Hepatocyte (in vitro differentiated cells): ENCODE measurements at regions not wholly inside any gene's neighbourhood (a gene's known extent, or its start where the extent isn't known, plus 50 kb on each side); places are given as distances from the start of the nearest gene placed in this dataset.

Source experiments
- DNase-seq: peaks from one replicate; pipeline ENCODE4 v3.0.0-alpha.2; 2016; ENCODE audit warnings: low spot score
- H2AFZ ChIP-seq: fragments of 200-600 bp; sonication (generic); 2 replicates; pipeline ENCODE4 v1.6.0; 2016; ENCODE audit warnings: antibody characterized with exemption, mild to moderate bottlenecking
- H3K27ac ChIP-seq: fragments of 200-600 bp; sonication (generic); 2 replicates; pipeline ENCODE4 v1.5.1; 2016; ENCODE audit warnings: mild to moderate bottlenecking
- H3K27me3 ChIP-seq: fragments of 200-600 bp; sonication (generic); 2 replicates; pipeline ENCODE4 v1.6.1; 2016
- H3K36me3 ChIP-seq: fragments of 200-600 bp; sonication (generic); replicated peaks from 2 replicates; pipeline ENCODE4 v1.5.1; 2016; ENCODE audit warnings: low read depth; ENCODE audit not compliant: insufficient read depth
- H3K4me1 ChIP-seq: fragments of 200-600 bp; sonication (generic); 2 replicates; pipeline ENCODE4 v1.5.1; 2016; ENCODE audit warnings: mild to moderate bottlenecking, moderate library complexity; ENCODE audit not compliant: insufficient read depth
- H3K4me2 ChIP-seq: fragments of 200-600 bp; sonication (generic); 2 replicates; pipeline ENCODE4 v1.6.0; 2016
- H3K4me3 ChIP-seq: fragments of 200-600 bp; sonication (generic); 2 replicates; pipeline ENCODE4 v1.5.1; 2016; ENCODE audit warnings: mild to moderate bottlenecking
- H3K79me2 ChIP-seq: fragments of 200-600 bp; sonication (generic); 2 replicates; pipeline ENCODE4 v1.6.0; 2017; ENCODE audit warnings: mild to moderate bottlenecking
- H3K9me2 ChIP-seq: fragments of 200-600 bp; sonication (generic); replicated peaks from 2 replicates; pipeline ENCODE4 v1.6.0; 2017; ENCODE audit warnings: mild to moderate bottlenecking; ENCODE audit not compliant: insufficient read depth
- H3K9me3 ChIP-seq: fragments of 200-600 bp; sonication (generic); 2 replicates; pipeline ENCODE4 v1.5.1; 2016; ENCODE audit warnings: low read depth, mild to moderate bottlenecking
- H4K20me1 ChIP-seq: fragments of 200-600 bp; sonication (generic); 2 replicates; pipeline ENCODE4 v1.6.0; 2016; ENCODE audit warnings: mild to moderate bottlenecking; ENCODE audit not compliant: insufficient read depth, poor library complexity, severe bottlenecking
- EZH2 ChIP-seq: fragments of 200-600 bp; sonication (generic); IDR thresholded peaks from 2 replicates; pipeline ENCODE4 v1.6.1; 2016; ENCODE audit warnings: antibody characterized with exemption, mild to moderate bottlenecking, borderline replicate concordance
- EZH2phosphoT487 ChIP-seq: fragments of 200-600 bp; sonication (generic); IDR thresholded peaks from one replicate; pipeline ENCODE4 v1.6.1; 2018; ENCODE audit warnings: antibody characterized with exemption, mild to moderate bottlenecking, low read depth, moderate library complexity; ENCODE audit not compliant: unreplicated experiment, severe bottlenecking
- WGBS: methylation state at CpG from one replicate; pipeline ENCODE4 v1.1.6; 2016; ENCODE audit warnings: low lambda C conversion rate; ENCODE audit errors: missing lambda C conversion rate; 5-methylcytosine and 5-hydroxymethylcytosine counted together
- TF ChIP-seq, protein P1 (sequence below): fragments of 200-600 bp; sonication (generic); IDR thresholded peaks from 2 replicates; pipeline ENCODE4 v1.5.1; 2016; ENCODE audit warnings: antibody characterized with exemption, mild to moderate bottlenecking; ENCODE audit not compliant: poor library complexity

DNA sequence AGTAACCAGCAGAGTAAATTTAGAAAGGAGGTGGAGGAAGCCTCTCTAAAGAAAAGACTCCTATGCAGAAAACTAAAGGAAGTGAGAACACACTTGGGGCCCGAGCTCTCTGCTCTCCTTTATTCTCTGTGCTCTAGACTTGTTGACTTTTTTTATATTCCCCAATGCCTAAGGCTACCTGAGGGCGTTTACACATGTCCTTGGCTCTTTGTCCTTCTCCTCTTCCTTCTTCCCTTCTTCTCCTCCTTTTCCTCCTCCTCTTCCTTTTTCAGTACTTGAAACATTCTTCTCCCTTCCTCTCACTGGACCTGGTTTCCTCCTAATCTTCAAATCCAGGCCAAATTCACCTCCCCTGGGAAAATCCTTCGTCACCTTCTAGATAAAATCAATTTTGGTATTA lies 256.4 kb upstream of the TRPC7 start:
- no peaks in the 10 kb centered on the region for H3K36me3 ChIP-seq
- TF ChIP-seq EZH2phosphoT487 (no peak), EZH2 (no peak)
- TF ChIP-seq, protein P1, sequence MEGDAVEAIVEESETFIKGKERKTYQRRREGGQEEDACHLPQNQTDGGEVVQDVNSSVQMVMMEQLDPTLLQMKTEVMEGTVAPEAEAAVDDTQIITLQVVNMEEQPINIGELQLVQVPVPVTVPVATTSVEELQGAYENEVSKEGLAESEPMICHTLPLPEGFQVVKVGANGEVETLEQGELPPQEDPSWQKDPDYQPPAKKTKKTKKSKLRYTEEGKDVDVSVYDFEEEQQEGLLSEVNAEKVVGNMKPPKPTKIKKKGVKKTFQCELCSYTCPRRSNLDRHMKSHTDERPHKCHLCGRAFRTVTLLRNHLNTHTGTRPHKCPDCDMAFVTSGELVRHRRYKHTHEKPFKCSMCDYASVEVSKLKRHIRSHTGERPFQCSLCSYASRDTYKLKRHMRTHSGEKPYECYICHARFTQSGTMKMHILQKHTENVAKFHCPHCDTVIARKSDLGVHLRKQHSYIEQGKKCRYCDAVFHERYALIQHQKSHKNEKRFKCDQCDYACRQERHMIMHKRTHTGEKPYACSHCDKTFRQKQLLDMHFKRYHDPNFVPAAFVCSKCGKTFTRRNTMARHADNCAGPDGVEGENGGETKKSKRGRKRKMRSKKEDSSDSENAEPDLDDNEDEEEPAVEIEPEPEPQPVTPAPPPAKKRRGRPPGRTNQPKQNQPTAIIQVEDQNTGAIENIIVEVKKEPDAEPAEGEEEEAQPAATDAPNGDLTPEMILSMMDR = no peak
- H3K27ac ChIP-seq = no peak overlapping the region
- no peaks in the 10 kb centered on the region for H3K4me1 ChIP-seq
- H4K20me1 ChIP-seq = no peaks in the 10 kb centered on the region
- H3K4me3 ChIP-seq = no peak overlapping the region
- H3K79me2 ChIP-seq = no peaks in the 10 kb centered on the region
- H2AFZ ChIP-seq = no peak overlapping the region
- no peaks in the 10 kb centered on the region for H3K27me3 ChIP-seq
- no peak overlapping the region for H3K4me2 ChIP-seq
- no peaks in the 10 kb centered on the region for H3K9me3 ChIP-seq
- WGBS = 73% methylated on average over 3 of the region's 3 CpGs
- H3K9me2 ChIP-seq = no peaks in the 10 kb centered on the region
- no peak for DNase-seq

- no peaks in the 10 kb centered on the region for H3K9me2 ChIP-seq
- no peaks in the 10 kb centered on the region for H3K27me3 ChIP-seq
- no peaks in the 10 kb centered on the region for H3K9me3 ChIP-seq
- TF ChIP-seq, protein P1 = no peak
- no peak for TF ChIP-seq EZH2
- no peak for TF ChIP-seq EZH2phosphoT487
- no peak for DNase-seq
- H3K27ac ChIP-seq = peak overlapping the region; percentile 24
- H3K4me1 ChIP-seq = no peaks in the 10 kb centered on the region
- no peaks in the 10 kb centered on the region for H3K36me3 ChIP-seq
- H3K79me2 ChIP-seq = no peaks in the 10 kb centered on the region
- H3K4me2 ChIP-seq = no peak overlapping the region
- H2AFZ ChIP-seq = no peak overlapping the region
- WGBS = 67% methylated on average over 1 of the region's 1 CpG
- no peak overlapping the region for H3K4me3 ChIP-seq
- H4K20me1 ChIP-seq = no peaks in the 10 kb centered on the region
Observed at GRCh38 chr5:136620621-136621020, 255.3 kb upstream of the TRPC7 start.

- WGBS = 33% methylated on average over 1 of the region's 1 CpG
- H3K4me1 ChIP-seq = no peaks in the 10 kb centered on the region
- TF ChIP-seq EZH2phosphoT487 (no peak), EZH2 (no peak)
- TF ChIP-seq, protein P1 = no peak
- DNase-seq = peak; percentile 29
- H2AFZ ChIP-seq = no peak overlapping the region
- no peaks in the 10 kb centered on the region for H4K20me1 ChIP-seq
- peak overlapping the region; percentile 35 for H3K27ac ChIP-seq
- H3K9me3 ChIP-seq = no peaks in the 10 kb centered on the region
- H3K4me3 ChIP-seq = no peak overlapping the region
- H3K79me2 ChIP-seq = no peaks in the 10 kb centered on the region
- no peaks in the 10 kb centered on the region for H3K9me2 ChIP-seq
- H3K27me3 ChIP-seq = no peaks in the 10 kb centered on the region
- no peaks in the 10 kb centered on the region for H3K36me3 ChIP-seq
- no peak overlapping the region for H3K4me2 ChIP-seq
Observed at GRCh38 chr5:136620016-136620419, 254.7 kb upstream of the TRPC7 start.

- no peak overlapping the region for H2AFZ ChIP-seq
Observed at GRCh38 chr5:136619556-136619955, 254.2 kb upstream of the TRPC7 start.

More at GRCh38 chr5:136619556-136619955, 254.2 kb upstream of the TRPC7 start:
- Histone ChIP-seq H3K79me2 (no peaks in the 10 kb centered on the region), H3K4me1 (no peaks in the 10 kb centered on the region), H3K4me3 (no peak overlapping the region), H3K27me3 (no peaks in the 10 kb centered on the region), H4K20me1 (no peaks in the 10 kb centered on the region), H3K9me3 (no peaks in the 10 kb centered on the region), H3K9me2 (no peaks in the 10 kb centered on the region), H3K27ac (peak overlapping the region; percentile 35), H3K36me3 (no peaks in the 10 kb centered on the region), H3K4me2 (no peak overlapping the region)
- TF ChIP-seq EZH2phosphoT487 (no peak), EZH2 (no peak)
- TF ChIP-seq, protein P1 = no peak
- 88% methylated on average over 3 of the region's 3 CpGs for WGBS
- no peak for DNase-seq
